A673 (cell line): ENCODE measurements at regions not wholly inside any gene's neighbourhood (a gene's known extent, or its start where the extent isn't known, plus 50 kb on each side); places are given as distances from the start of the nearest gene placed in this dataset.
"Not testable (repeated sequence)": the region's sequence is repeated elsewhere in the genome, so short reads cannot be mapped to it uniquely, and the experiment has no call there.

ENCODE experiments used
- BruUV-seq: library from RNA; stranded (reverse); fragments of 400-500 nt; replicated peaks from 2 replicates; lab custom pipeline; 2021; lab: Mats Ljungman, UMichigan
- CTCF ChIA-PET: fragments of 300-600 bp; sonication (Branson Sonifier 250); formaldehyde crosslinking; loops from one replicate; lab custom pipeline; 2022; ENCODE audit warnings: antibody characterized with exemption; lab: Charles Lee
- POLR2A ChIA-PET: fragments of 300-600 bp; sonication (Branson Sonifier 250); formaldehyde crosslinking; loops from one replicate; lab custom pipeline; 2022; ENCODE audit warnings: antibody characterized with exemption; ENCODE audit not compliant: low non-redundant PET; lab: Charles Lee
- DNase-seq: peaks from one replicate; pipeline ENCODE4 v3.0.0-alpha.2; 2015; ENCODE audit warnings: low spot score
- H3K27ac ChIP-seq: fragments of 200-600 bp; sonication (generic); 2 replicates; pipeline ENCODE4 v1.5.1; 2016; ENCODE audit warnings: mixed run types, low read depth, mild to moderate bottlenecking, mixed read lengths, antibody characterized with exemption, low read length; ENCODE audit not compliant: poor library complexity, severe bottlenecking
- H3K27me3 ChIP-seq: fragments of 200-600 bp; sonication (generic); replicated peaks from 2 replicates; pipeline ENCODE4 v1.6.1; 2017; ENCODE audit warnings: mixed run types, low read depth, mild to moderate bottlenecking, mixed read lengths, antibody characterized with exemption, low read length; ENCODE audit not compliant: insufficient read depth, poor library complexity
- H3K36me3 ChIP-seq: fragments of 200-600 bp; sonication (generic); 2 replicates; pipeline ENCODE4 v1.6.1; 2016; ENCODE audit warnings: mixed run types, mild to moderate bottlenecking, mixed read lengths, antibody characterized with exemption, low read length; ENCODE audit not compliant: insufficient read depth, poor library complexity, severe bottlenecking
- H3K4me1 ChIP-seq: fragments of 200-600 bp; sonication (generic); 2 replicates; pipeline ENCODE4 v1.6.1; 2017; ENCODE audit warnings: mixed run types, mild to moderate bottlenecking, mixed read lengths, antibody characterized with exemption, low read length; ENCODE audit not compliant: insufficient read depth, poor library complexity, severe bottlenecking
- H3K4me3 ChIP-seq: fragments of 200-600 bp; sonication (generic); 2 replicates; pipeline ENCODE4 v1.5.1; 2016; ENCODE audit warnings: low read depth, mixed run types, mild to moderate bottlenecking, mixed read lengths, low read length; ENCODE audit not compliant: poor library complexity, severe bottlenecking
- H3K9me3 ChIP-seq: fragments of 200-600 bp; sonication (generic); 2 replicates; pipeline ENCODE4 v1.6.1; 2016; ENCODE audit warnings: mixed run types, low read depth, mild to moderate bottlenecking, mixed read lengths, antibody characterized with exemption, low read length; ENCODE audit not compliant: poor library complexity, severe bottlenecking
- EZH2 ChIP-seq: fragments of 200-600 bp; sonication (generic); IDR thresholded peaks from 2 replicates; pipeline ENCODE4 v1.6.1; 2017; ENCODE audit warnings: borderline replicate concordance, low read depth, mild to moderate bottlenecking, mixed read lengths, antibody characterized with exemption, low read length; ENCODE audit not compliant: poor library complexity, severe bottlenecking
- intact Hi-C: fragments of 100-400 bp; cut with micrococcal nuclease; formaldehyde crosslinking; loops from one replicate; pipeline ENCODE4 v1.10.0; 2022; ENCODE audit not compliant: unreplicated experiment
- TF ChIP-seq, protein P1 (sequence below): fragments of 300-800, 200-600 bp; sonication (generic); conservative IDR thresholded peaks from 2 replicates; pipeline ENCODE4 v1.5.1; 2017; ENCODE audit warnings: low read depth, mild to moderate bottlenecking, antibody characterized with exemption, low read length, moderate library complexity, mixed read lengths

DNA sequence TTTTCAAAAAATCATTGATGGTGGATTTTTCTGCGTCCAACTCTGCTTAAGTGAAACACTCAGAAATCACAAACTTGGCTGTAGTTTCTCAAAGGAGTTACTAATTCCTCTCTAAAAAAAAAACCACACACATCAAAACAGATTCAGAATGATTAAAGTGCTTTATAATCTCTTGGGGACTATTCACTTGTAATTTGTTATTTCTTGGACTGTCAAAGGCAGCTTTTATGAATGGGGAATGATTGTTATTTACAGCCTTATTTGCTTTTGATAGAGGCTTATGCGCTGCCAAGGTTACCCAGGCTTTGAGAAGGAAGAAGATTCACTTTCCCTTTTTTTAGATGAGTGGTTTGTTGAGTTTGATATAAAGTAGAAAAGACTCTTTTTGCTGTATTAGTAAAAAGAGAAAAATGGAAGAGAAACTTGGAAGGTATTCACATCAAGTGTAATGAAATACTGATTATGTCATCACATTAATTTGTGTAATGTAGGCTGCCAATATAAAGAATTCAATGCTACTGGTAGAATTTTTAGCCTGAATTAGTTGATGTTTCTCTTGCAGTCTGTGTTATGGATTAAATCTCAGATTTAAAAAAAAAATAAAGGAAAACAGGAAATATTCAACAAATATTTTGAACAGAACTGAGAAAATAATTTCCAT, 381.0 kb upstream of the SASH1 start:
- H3K27ac ChIP-seq: no peak overlapping the region
- ChIA-PET POLR2A (no interaction called here), CTCF (no interaction called here)
- BruUV-seq: no TSS peak
- H3K4me3 ChIP-seq: no peak overlapping the region
- TF ChIP-seq EZH2: no peak
- TF ChIP-seq, protein P1, sequence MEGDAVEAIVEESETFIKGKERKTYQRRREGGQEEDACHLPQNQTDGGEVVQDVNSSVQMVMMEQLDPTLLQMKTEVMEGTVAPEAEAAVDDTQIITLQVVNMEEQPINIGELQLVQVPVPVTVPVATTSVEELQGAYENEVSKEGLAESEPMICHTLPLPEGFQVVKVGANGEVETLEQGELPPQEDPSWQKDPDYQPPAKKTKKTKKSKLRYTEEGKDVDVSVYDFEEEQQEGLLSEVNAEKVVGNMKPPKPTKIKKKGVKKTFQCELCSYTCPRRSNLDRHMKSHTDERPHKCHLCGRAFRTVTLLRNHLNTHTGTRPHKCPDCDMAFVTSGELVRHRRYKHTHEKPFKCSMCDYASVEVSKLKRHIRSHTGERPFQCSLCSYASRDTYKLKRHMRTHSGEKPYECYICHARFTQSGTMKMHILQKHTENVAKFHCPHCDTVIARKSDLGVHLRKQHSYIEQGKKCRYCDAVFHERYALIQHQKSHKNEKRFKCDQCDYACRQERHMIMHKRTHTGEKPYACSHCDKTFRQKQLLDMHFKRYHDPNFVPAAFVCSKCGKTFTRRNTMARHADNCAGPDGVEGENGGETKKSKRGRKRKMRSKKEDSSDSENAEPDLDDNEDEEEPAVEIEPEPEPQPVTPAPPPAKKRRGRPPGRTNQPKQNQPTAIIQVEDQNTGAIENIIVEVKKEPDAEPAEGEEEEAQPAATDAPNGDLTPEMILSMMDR: no peak
- DNase-seq: peak; percentile 77
- no peaks in the 10 kb centered on the region for H3K27me3 ChIP-seq
- H3K4me1 ChIP-seq: peaks cover 16% of the 10 kb centered on the region
- intact Hi-C loops: loop anchor here (10.0 kb wide), 1 partner anchor 177 kb away; no protein-coding TSS in a partner anchor
- H3K9me3 ChIP-seq: no peaks in the 10 kb centered on the region
- no peaks in the 10 kb centered on the region for H3K36me3 ChIP-seq

DNA sequence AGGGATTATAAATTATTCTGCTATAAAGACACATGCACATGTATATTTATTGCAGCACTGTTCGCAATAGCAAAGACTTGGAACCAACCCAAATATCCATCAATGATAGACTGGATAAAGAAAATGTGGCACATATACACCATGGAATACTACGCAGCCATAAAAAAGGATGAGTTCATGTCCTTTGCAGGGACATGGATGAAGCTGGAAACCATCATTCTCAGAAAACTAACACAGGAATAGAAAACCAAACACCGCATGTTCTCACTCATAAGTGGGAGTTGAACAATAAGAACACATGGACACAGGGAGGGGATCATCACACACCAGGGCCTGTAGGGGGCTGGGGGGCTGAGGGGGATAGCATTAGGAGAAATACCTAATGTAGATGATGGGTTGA, 377.2 kb upstream of the SASH1 start:
- H3K4me3 ChIP-seq, H3K36me3 ChIP-seq, CTCF ChIA-PET, POLR2A ChIA-PET, BruUV-seq, DNase-seq, H3K27ac ChIP-seq, H3K9me3 ChIP-seq, H3K27me3 ChIP-seq: not testable (repeated sequence)
- peaks cover 16% of the 10 kb centered on the region for H3K4me1 ChIP-seq
- intact Hi-C loops: loop anchor here (10.0 kb wide), 1 partner anchor 181 kb away; no protein-coding TSS in a partner anchor

DNA sequence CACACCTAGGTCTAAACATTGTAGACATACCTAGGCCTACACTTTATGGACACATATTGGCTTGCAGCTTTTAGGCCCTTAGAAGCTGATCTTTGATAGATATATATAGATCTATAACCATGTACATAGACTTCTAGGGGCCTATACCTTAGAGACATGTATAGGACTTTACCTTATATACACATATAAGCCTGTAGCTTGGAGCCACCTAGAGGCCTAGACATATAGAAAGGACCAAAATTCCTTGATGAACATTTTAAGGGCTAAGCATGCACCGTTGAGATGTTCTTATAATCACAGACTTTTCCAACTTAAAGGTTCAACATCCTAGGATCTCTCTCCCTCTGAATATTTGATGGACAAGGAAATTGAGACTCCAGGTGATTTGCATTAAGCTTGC, 371.7 kb upstream of the SASH1 start:
- Histone ChIP-seq H3K4me1 (no peaks in the 10 kb centered on the region), H3K4me3 (no peak overlapping the region), H3K27ac (no peak overlapping the region), H3K9me3 (no peaks in the 10 kb centered on the region), H3K36me3 (no peaks in the 10 kb centered on the region), H3K27me3 (no peaks in the 10 kb centered on the region)
- intact Hi-C loops: loop anchor here (1.0 to 10.0 kb wide), 2 partner anchors 464 to 576 kb away; no protein-coding TSS in a partner anchor
- peak; percentile 55 for DNase-seq
- ChIA-PET CTCF (no interaction called here), POLR2A (no interaction called here)
- no TSS peak for BruUV-seq
- no peak for TF ChIP-seq EZH2
- TF ChIP-seq, protein P1: peak; percentile 60

DNA sequence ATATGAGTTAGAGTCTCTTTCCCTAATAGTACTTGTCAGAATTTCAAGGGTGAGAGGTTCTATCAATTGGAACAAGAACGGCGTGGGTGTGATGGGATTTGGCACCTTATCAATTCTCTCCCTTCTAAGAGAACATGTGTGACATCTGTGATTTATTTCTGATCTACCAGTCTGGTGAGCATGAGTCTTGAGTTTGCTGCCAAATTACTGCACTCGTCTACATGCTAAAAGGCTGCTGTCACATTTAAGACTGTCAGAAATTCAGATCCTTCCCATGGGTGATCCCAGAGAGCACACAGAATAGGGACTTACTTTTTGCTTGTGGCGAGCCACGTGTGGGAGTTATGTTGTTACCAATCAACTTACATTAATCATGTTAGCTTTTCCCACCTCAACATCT, 370.2 kb upstream of the SASH1 start:
- POLR2A ChIA-PET: no interaction called here
- BruUV-seq: no TSS peak
- H3K4me3 ChIP-seq: no peak overlapping the region
- CTCF ChIA-PET: no interaction called here
- H3K9me3 ChIP-seq: no peaks in the 10 kb centered on the region
- no peak overlapping the region for H3K27ac ChIP-seq
- no peaks in the 10 kb centered on the region for H3K4me1 ChIP-seq
- H3K27me3 ChIP-seq: no peaks in the 10 kb centered on the region
- no peaks in the 10 kb centered on the region for H3K36me3 ChIP-seq
- TF ChIP-seq EZH2: no peak
- TF ChIP-seq, protein P1: no peak
- DNase-seq: peak; percentile 19
- intact Hi-C loops: loop anchor here (10.0 kb wide), 1 partner anchor 578 kb away; no protein-coding TSS in a partner anchor
